CMK (cell line): ENCODE measurements at regions not wholly inside any gene's neighbourhood (a gene's known extent, or its start where the extent isn't known, plus 50 kb on each side); places are given as distances from the start of the nearest gene placed in this dataset.

Experiments
- DNase-seq: peaks from one replicate; pipeline ENCODE4 v3.0.0-alpha.2; 2010; ENCODE audit warnings: low read depth

GRCh38 chr4:167492007-167492406 lies 257.7 kb upstream of the SPOCK3 start:
- no peak for DNase-seq

GRCh38 chr4:167509551-167509950 lies 275.3 kb upstream of the SPOCK3 start:
- no peak for DNase-seq

GRCh38 chr4:167524091-167524490 lies 289.8 kb upstream of the SPOCK3 start:
- no peak for DNase-seq

GRCh38 chr4:167537761-167538160 lies 303.5 kb upstream of the SPOCK3 start:
- DNase-seq = no peak

- DNase-seq = no peak
Observed at GRCh38 chr4:167541286-167541685, 307.0 kb upstream of the SPOCK3 start.

GRCh38 chr4:167544391-167544790 lies 310.1 kb upstream of the SPOCK3 start:
- no peak for DNase-seq

GRCh38 chr4:167550021-167550420 lies 315.7 kb upstream of the SPOCK3 start:
- DNase-seq = no peak

GRCh38 chr4:167555338-167556022 lies 321.2 kb upstream of the SPOCK3 start:
- no peak for DNase-seq

- DNase-seq = no peak
Observed at GRCh38 chr4:167578906-167579305, 344.6 kb upstream of the SPOCK3 start.

- DNase-seq = no peak
Observed at GRCh38 chr4:167581449-167581965, 347.2 kb upstream of the SPOCK3 start.

GRCh38 chr4:167587361-167587760 lies 353.1 kb upstream of the SPOCK3 start:
- no peak for DNase-seq

- DNase-seq = no peak
Observed at GRCh38 chr4:167595898-167596297, 361.6 kb upstream of the SPOCK3 start.

GRCh38 chr4:167602157-167602556 lies 367.9 kb upstream of the SPOCK3 start:
- DNase-seq = no peak

- peak; percentile 11 for DNase-seq
Observed at GRCh38 chr4:167606551-167606950, 372.3 kb upstream of the SPOCK3 start.

GRCh38 chr4:167613381-167613780 lies 379.1 kb upstream of the SPOCK3 start:
- no peak for DNase-seq

- DNase-seq = no peak
Observed at GRCh38 chr4:167614866-167615265, 380.6 kb upstream of the SPOCK3 start.

GRCh38 chr4:167616476-167616875 lies 382.2 kb upstream of the SPOCK3 start:
- no peak for DNase-seq

- peak; percentile 5 for DNase-seq
Observed at GRCh38 chr4:167622481-167623240, 388.4 kb upstream of the SPOCK3 start.

- DNase-seq = no peak
Observed at GRCh38 chr4:167623241-167623572, 388.9 kb upstream of the SPOCK3 start.

GRCh38 chr4:167629272-167629671 lies 395.0 kb upstream of the SPOCK3 start:
- DNase-seq = no peak

- DNase-seq = no peak
Observed at GRCh38 chr4:167642250-167642649, 408.0 kb upstream of the SPOCK3 start.

GRCh38 chr4:167645358-167645757 lies 411.1 kb upstream of the SPOCK3 start:
- no peak for DNase-seq

GRCh38 chr4:167652267-167652666 lies 418.0 kb upstream of the SPOCK3 start:
- DNase-seq = no peak
